Mesodermal cell (in vitro differentiated cells): ENCODE measurements at regions not wholly inside any gene's neighbourhood (a gene's known extent, or its start where the extent isn't known, plus 50 kb on each side); places are given as distances from the start of the nearest gene placed in this dataset.

ENCODE experiments used
- H3K27ac ChIP-seq: 2 replicates; pipeline ENCODE4 v1.7.0; 2013; ENCODE audit warnings: mild to moderate bottlenecking, low read depth, low read length, moderate library complexity; ENCODE audit not compliant: severe bottlenecking
- H3K36me3 ChIP-seq: 2 replicates; pipeline ENCODE4 v1.7.1; 2013; ENCODE audit warnings: mild to moderate bottlenecking, low read length, moderate library complexity; ENCODE audit not compliant: control insufficient read depth, insufficient read depth
- H3K4me1 ChIP-seq: one replicate; pipeline ENCODE4 v1.7.1; 2013; ENCODE audit warnings: mild to moderate bottlenecking, low read length; ENCODE audit not compliant: insufficient read depth, control insufficient read depth, poor library complexity, severe bottlenecking
- H3K4me3 ChIP-seq: 2 replicates; pipeline ENCODE4 v1.7.0; 2013; ENCODE audit warnings: low read length, control low read depth, mild to moderate bottlenecking; ENCODE audit not compliant: insufficient read depth, poor library complexity, severe bottlenecking; ENCODE audit errors: extremely low read depth
- H3K9me3 ChIP-seq: 2 replicates; pipeline ENCODE4 v1.7.1; 2013; ENCODE audit warnings: mild to moderate bottlenecking, low read length, moderate library complexity; ENCODE audit not compliant: control insufficient read depth
- WGBS, 2 experiments: methylation state at CpG; one replicate each; pipeline ENCODE4 v1.1.5; 2013; ENCODE audit warnings: missing lambda C conversion rate in 2 of 2; ENCODE audit not compliant: insufficient coverage in 2 of 2; 5-methylcytosine and 5-hydroxymethylcytosine counted together

DNA sequence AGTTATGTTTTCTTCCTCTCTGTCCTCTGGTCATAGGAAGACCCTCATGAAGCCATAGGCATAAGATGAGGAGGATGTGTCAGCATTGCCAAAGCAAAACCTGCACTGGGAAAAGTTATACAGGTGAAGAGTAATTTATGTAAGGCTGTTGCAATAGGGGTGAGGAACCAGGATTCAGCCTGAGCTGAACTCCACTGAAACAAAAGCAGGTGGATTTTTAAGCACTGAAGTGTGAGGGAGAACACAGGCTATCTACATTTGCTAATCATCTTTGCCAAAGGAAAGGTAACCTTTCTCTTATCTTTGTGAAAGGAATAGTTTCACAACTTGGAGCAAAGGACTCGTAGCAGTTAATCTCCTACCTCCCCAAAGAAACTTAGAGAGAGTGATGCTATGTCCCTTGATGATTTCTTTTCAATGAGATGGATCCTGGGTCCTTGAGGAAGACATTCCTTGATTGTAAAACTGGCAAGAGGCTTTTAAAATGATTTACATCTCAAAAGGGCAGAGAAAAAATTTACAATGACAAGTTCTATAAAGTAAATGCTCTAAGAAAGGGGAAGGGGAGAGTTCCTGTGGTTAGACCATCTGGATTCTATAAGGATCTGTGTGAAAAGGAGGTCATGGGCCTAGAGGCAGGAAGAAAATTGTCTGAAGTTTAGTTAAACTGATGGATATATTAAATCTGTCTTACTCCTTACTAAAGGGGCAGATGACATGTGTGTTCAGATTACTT, 385.4 kb upstream of the CDH7 start:
- Histone ChIP-seq H3K27ac (no peak overlapping the region), H3K4me3 (no peak overlapping the region), H3K4me1 (peaks cover 4% of the 10 kb centered on the region), H3K9me3 (no peaks in the 10 kb centered on the region), H3K36me3 (no peaks in the 10 kb centered on the region)
- 0% methylated on average over 1 of the region's 1 CpG; no CpG with 5 or more reads in 1 of the 2 experiments for WGBS, 2 experiments

DNA sequence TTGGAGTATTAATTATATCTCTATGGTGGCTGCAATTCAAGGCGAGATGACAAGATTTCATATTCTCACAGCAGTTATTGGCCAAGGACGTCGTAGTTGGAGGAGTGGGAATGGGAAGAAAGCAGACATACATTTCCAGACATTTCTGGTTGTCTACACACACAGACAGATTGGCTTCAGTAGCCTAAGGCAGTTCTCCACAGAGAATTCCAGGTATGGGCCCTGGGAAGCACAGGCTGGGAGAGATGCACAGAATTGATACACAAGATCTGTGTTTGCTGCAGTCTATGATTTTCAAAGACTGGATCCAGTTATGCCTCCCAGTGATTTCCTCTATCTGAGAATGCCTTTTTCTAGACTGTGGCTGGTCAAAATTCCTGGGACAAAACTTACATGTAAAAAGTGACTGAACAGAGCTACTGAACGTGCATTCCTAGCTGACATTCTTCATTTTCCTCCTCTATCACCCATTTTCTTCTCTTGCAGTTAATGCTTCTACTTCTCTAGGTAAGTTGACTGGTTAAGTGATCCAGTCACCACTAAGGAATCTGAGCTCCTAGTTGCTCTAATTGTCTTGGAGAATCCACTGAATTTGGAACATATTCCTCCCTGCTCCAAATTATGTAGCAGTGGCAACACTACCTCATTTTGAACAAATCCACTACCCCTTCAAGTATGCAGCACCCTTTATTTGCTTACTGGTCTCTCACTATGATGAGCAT, 386.7 kb upstream of the CDH7 start:
- Histone ChIP-seq H3K4me3 (no peak overlapping the region), H3K36me3 (no peaks in the 10 kb centered on the region), H3K9me3 (no peaks in the 10 kb centered on the region), H3K4me1 (peaks cover 4% of the 10 kb centered on the region), H3K27ac (peak overlapping the region; percentile 76)
- WGBS, 2 experiments: 68 to 100% methylated on average over 1 to 3 of the region's 4 CpGs

DNA sequence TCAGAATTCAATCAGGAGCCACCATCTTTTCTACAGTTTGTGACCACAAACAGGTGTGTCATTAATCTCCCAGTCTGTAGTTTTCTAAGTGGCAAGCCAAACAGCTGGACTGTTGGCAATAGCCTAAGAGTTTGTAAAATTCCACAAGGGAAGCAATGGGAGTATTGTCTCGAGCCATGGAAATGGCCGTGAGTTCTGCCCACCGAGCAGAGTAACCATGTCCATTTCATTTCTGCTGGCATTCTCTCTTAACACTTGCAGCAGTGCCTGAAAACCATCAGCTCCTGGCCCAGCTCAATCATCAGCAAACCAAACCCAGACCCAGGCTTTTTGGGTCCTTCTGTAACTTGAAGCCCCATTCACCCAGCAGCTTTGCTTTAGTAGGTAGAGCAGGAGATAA, 387.8 kb upstream of the CDH7 start:
- 93 to 100% methylated on average over 3 of the region's 3 CpGs for WGBS, 2 experiments
- Histone ChIP-seq H3K4me1 (peaks cover 4% of the 10 kb centered on the region), H3K4me3 (no peak overlapping the region)

DNA sequence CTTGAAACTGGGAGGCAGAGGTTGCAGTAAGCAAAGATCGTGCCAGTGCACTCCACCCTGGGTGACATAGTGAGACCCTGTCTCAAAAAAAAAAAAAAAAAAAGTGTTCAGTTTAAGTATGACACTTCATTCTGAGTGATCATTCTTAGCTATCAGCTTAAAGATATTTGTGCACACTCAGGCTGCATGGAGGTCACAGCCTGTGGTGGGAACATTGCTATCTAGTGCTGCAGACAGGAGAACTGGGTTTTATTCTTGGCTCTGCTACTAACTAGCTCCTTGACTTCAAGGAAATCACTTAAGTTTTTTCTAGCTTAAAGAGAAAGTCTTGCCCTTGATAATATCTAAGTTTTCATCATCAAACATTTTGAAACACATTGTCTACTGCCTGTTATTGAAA, 391.3 kb upstream of the CDH7 start:
- peaks cover 4% of the 10 kb centered on the region for H3K4me1 ChIP-seq
- no peaks in the 10 kb centered on the region for H3K9me3 ChIP-seq
- H3K4me3 ChIP-seq: no peak overlapping the region
- H3K36me3 ChIP-seq: no peaks in the 10 kb centered on the region
- WGBS, 2 experiments: 83% methylated on average over 1 of the region's 1 CpG; no CpG with 5 or more reads in 1 of the 2 experiments
- H3K27ac ChIP-seq: no peak overlapping the region

More for the DNA sequence above, 387.8 kb upstream of the CDH7 start:
- no peak overlapping the region for H3K27ac ChIP-seq
- no peaks in the 10 kb centered on the region for H3K9me3 ChIP-seq
- no peaks in the 10 kb centered on the region for H3K36me3 ChIP-seq

DNA sequence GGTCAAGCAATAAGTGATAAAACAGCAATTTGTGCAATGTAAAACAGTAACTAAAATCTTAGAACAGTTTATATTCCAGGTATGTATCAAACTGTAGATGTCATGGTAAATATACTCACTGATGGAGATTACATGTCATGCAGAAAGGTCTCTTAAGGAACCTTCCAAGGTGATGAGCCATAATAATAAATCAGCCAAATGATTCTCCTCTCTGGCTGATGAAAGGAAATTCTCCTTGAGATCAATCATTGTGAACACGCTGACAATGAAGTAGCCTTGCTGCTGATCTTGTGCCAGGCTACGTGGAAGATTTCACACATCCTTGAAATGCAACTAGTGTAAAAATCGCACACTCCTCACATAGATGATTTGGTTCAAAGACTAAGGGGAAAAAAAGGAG, 392.5 kb upstream of the CDH7 start:
- Histone ChIP-seq H3K4me3 (no peak overlapping the region), H3K36me3 (no peaks in the 10 kb centered on the region), H3K4me1 (no peaks in the 10 kb centered on the region), H3K27ac (no peak overlapping the region), H3K9me3 (no peaks in the 10 kb centered on the region)
- WGBS, 2 experiments: 96 to 100% methylated on average over 1 to 3 of the region's 3 CpGs

DNA sequence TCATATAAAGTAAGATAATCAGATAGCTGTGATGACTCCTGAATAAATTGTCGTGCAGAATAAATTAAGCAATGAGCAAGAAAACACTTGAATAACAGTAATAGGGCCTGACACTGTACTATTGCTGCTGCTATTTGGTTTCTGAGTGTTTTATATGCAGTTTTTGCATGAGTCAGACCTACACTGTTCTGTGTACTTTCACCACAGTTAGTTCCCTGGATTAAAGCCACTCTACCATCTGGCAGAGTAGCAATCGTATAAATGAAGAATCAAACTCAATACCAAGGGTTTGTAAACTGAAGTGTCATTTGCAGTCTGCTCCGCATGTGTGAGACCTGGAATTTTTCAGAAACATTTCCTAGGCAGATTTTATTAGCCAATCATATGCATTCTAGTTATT, 398.6 kb upstream of the CDH7 start:
- no peaks in the 10 kb centered on the region for H3K36me3 ChIP-seq
- 100% methylated on average over 1 to 2 of the region's 3 CpGs for WGBS, 2 experiments
- H3K4me3 ChIP-seq: no peak overlapping the region
- no peaks in the 10 kb centered on the region for H3K9me3 ChIP-seq
- H3K27ac ChIP-seq: no peak overlapping the region
- H3K4me1 ChIP-seq: no peaks in the 10 kb centered on the region

DNA sequence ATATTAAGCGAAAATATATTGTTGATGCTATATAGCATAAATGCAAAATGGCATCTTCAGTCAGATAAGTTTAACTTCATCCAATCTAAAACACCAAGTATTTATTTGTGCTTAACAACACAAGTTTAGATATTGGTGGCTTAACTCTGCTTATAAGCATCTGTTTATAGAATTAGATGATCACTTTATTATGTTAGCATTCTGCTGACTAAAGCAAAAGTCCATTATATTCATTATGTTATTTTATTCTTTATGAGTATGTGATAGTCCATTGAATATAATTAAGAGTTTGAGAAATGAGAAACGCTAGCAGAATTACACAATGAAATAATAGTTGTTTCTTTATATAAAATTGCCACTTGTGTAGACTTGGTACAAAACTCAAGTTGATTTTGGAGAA, 401.2 kb upstream of the CDH7 start:
- H3K36me3 ChIP-seq: no peaks in the 10 kb centered on the region
- no peaks in the 10 kb centered on the region for H3K4me1 ChIP-seq
- no peak overlapping the region for H3K4me3 ChIP-seq
- H3K9me3 ChIP-seq: no peaks in the 10 kb centered on the region
- WGBS, 2 experiments: no CpG with 5 or more reads among the region's 2 CpGs
- no peak overlapping the region for H3K27ac ChIP-seq

DNA sequence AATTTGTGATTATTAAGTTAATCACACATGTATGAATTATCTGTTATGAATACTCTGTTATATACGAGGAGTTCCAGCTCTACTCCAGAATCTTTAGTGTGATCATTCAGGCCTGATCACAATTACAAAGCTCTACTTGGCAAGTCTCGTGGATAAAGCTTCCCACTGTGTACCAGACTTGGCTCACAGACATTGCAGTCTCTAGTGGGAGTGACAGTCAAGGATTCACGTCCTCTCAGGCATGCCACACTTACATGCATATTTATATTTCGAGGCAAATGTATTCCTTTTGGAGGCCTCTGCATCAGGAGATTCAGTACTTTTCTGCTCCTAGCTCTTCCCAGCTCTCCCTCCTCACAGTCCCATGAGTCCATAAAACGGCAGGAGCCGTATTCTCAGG, 403.4 kb upstream of the CDH7 start:
- H3K4me3 ChIP-seq: no peak overlapping the region
- no peaks in the 10 kb centered on the region for H3K9me3 ChIP-seq
- H3K27ac ChIP-seq: no peak overlapping the region
- 88 to 91% methylated on average over 4 to 5 of the region's 6 CpGs for WGBS, 2 experiments
- H3K4me1 ChIP-seq: no peaks in the 10 kb centered on the region
- no peaks in the 10 kb centered on the region for H3K36me3 ChIP-seq

DNA sequence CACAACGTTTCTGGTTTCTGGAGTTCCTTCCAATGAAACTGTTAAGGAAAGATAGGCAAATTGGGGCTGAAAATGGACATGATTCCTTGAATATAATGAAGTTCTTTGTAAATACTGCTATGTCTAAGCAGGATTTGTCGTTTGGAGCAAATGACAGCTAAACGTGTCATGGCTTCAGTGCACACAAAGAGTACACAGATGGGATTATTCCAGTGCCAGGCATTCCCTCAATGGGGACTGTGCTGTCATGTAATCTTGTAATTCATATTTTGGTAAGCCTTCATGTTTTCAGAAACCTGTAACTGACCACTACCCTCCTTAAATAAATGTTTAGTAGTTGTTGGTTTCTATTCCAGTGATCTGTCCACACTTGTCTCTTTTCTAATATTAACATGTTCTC, 404.7 kb upstream of the CDH7 start:
- Histone ChIP-seq H3K36me3 (no peaks in the 10 kb centered on the region), H3K9me3 (no peaks in the 10 kb centered on the region), H3K27ac (no peak overlapping the region), H3K4me3 (no peak overlapping the region), H3K4me1 (no peaks in the 10 kb centered on the region)
- 80 to 91% methylated on average over 2 of the region's 3 CpGs for WGBS, 2 experiments

DNA sequence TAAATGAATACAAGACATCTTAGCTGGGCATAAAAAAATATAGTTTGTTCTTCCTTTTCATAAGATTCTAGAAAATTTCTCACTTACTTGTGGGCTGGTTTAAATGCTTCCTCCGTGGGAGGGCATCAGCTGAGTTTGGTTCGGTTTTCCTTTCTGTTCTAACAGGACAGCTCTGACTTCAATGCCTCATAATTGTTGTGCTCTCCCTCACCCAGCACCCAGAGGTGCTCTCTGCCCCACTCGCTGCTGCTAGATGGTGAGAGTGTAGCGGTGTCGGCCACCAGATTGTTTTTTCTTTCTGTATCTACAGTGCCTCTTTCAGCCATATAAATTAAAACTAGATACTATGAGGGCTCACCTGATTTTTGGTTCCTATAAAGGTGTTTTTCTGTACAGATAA, 407.2 kb upstream of the CDH7 start:
- Histone ChIP-seq H3K4me3 (no peak overlapping the region), H3K9me3 (no peaks in the 10 kb centered on the region), H3K36me3 (no peaks in the 10 kb centered on the region), H3K4me1 (no peaks in the 10 kb centered on the region), H3K27ac (no peak overlapping the region)
- 94% methylated on average over 2 of the region's 5 CpGs; no CpG with 5 or more reads in 1 of the 2 experiments for WGBS, 2 experiments

DNA sequence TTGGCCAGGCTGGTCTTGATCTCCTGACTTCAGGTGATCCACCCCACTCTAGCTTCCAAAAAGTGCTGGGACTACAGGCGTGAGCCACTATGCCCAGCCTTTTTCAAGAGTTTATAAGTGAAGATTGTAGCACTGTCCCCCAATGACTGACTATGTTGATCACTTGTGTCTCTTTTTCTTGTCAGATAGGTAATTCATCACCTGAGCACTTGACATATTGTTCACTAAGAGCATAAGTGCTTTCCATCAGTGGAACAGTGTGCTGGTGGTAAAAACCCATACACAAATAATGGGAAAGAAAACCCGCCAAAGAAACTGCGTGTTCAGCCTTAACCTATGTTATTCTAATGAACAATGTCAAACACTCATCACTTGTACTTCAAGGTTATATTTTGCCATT, 414.4 kb upstream of the CDH7 start:
- no peak overlapping the region for H3K4me3 ChIP-seq
- 77 to 94% methylated on average over 2 to 3 of the region's 3 CpGs for WGBS, 2 experiments
- H3K9me3 ChIP-seq: no peaks in the 10 kb centered on the region
- H3K36me3 ChIP-seq: no peaks in the 10 kb centered on the region
- no peaks in the 10 kb centered on the region for H3K4me1 ChIP-seq
- no peak overlapping the region for H3K27ac ChIP-seq
